Mucosa of gallbladder (tissue), 1 donor: ENCODE measurements at regions not wholly inside any gene's neighbourhood (a gene's known extent, or its start where the extent isn't known, plus 50 kb on each side); places are given as distances from the start of the nearest gene placed in this dataset.

Source experiments
- DNase-seq: peaks from one replicate; pipeline ENCODE4 v3.0.0-alpha.2; 2020; ENCODE audit warnings: low spot score
- donor health status: DM: no; HTN: no; CAD: no.

- no peak for DNase-seq
These were observed 408.3 kb downstream of the KLF5 start for GRCh38 chr13:73467125-73467524.

- DNase-seq: no peak
These were observed 407.8 kb downstream of the KLF5 start for GRCh38 chr13:73466561-73466960.

DNA sequence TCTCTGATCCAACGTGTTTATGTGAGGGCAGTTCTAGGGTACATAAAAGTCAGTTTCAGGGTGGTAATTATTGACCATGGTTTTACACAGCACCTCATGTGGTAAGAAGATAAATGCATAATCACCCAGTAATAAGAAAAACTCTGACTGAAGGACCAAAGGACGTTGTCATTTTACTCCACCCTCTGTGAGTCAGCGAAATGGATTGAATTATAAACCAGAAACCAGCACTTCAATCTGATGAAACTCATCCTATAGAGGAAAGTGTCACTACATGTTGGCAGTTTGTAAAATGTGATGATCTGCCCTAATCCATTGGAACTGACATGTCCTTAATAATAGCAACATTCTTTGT lies 406.8 kb downstream of the KLF5 start:
- no peak for DNase-seq

GRCh38 chr13:73464758-73465616 lies 406.2 kb downstream of the KLF5 start:
- no peak for DNase-seq

- no peak for DNase-seq
These were observed 403.4 kb downstream of the KLF5 start for GRCh38 chr13:73462241-73462640.

- no peak for DNase-seq
These were observed 392.6 kb downstream of the KLF5 start for GRCh38 chr13:73451221-73452029.

GRCh38 chr13:73450583-73450982 lies 391.8 kb downstream of the KLF5 start:
- no peak for DNase-seq

GRCh38 chr13:73449252-73449651 lies 390.4 kb downstream of the KLF5 start:
- DNase-seq: no peak

DNA sequence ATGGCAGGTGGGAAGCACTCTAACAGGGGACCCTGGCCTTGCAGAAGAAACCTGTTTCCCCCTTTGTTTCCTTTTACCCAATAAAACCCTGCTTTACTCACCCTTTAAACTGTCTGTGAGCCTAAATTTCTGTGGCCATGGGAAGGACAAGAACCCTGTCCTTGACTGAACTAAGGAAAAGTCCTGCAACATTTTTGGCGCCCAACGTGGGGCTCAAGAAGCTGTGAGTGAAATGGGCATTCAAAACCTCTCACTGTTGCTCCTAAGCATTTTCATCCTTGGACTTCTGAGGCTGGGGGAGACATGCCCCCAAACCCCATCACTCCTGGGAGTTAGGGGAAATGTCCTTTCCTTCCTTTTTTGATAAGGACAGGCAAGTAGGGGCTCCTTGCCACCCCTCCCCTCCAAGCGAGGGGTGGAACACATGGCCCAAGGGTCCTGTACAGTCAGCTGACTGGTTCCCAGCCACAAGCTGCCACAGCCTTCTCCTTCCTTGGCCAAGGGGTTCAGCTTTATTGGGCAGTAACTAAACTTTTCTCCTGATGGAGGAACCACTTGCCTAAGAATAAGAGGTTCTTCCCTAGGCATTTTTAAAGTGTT lies 381.6 kb downstream of the KLF5 start:
- DNase-seq: no peak

DNA sequence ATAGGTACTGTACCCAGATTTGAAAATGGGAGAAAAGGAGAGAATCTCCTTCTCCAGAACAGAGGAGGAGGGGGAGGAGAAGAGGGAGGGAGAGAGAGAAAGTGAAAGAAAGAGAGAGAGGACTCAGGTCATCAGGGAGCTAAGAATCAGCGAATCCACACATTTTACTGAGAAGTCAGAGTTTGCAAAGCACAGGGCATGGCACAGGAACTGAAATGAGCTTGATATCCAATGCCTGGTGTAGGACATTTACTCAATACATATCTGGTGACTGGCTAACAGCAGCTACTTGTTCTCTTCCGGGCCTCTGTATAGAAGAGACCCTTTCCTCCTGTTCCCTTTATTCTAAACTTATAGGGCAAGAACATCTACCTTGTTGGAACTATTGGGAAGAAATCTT lies 375.1 kb downstream of the KLF5 start:
- DNase-seq: no peak

GRCh38 chr13:73433458-73433857 lies 374.7 kb downstream of the KLF5 start:
- DNase-seq: no peak

DNA sequence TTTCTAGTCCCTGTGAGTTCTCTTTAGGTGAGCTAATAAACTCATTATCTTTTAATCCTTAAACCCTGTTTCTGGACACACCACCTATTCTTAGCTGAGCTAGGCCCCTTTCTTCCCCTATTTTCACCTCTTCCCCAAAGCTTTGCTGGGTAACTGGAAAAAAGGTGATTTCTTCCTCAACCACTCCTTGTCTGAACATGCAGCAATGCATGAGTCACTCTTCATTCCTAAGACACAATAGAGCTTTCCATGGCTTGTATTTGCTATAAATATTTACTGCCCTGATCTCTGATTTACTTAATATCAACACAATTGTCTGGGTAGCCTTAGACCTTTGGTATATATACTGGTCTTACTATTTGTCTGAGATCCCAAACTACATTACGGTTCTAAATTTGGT lies 370.9 kb downstream of the KLF5 start:
- DNase-seq: no peak

- DNase-seq: no peak
These were observed 369.9 kb downstream of the KLF5 start for GRCh38 chr13:73428706-73429105.

DNA sequence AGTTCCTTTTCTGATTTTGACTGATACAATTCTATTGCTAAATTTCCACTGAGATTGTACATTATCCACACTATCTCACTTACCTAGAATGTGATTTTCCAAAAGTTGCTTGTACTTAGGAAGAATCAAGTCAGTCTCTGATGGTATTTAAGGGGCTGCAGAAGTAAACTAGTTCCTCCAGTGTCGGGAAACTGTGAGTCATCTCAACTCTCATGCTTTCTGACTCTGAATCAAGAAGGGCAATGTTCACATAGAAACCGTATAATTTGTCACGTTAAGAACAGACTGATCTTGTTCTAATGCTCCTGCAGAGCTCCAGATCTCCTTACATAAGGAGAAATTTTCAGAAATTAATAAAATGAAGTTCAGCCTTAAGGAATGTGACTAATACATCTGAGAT lies 369.3 kb downstream of the KLF5 start:
- no peak for DNase-seq

GRCh38 chr13:73422973-73423372 lies 364.2 kb downstream of the KLF5 start:
- no peak for DNase-seq

GRCh38 chr13:73421310-73421912 lies 362.6 kb downstream of the KLF5 start:
- DNase-seq: peak; percentile 22

DNA sequence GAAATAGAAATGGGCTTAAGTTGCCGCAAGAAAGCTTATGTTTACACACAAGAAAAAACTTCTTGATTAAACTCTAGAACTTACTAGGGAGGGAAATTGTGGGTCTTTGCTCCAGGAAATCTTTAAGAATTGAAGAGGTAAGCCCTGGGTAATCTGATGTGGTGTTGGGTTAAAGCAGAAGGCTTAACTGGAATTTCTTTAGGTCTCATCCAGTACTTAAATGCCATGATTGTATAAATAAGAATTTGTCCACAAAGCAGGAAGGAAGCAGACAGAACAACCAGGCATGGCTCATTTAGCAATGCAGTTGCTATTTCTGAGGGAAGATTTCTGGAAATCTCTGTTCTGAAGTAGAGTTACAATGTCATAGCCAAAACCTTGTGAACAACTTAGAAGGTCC lies 360.4 kb downstream of the KLF5 start:
- no peak for DNase-seq

GRCh38 chr13:73417012-73417615 lies 358.3 kb downstream of the KLF5 start:
- no peak for DNase-seq

DNA sequence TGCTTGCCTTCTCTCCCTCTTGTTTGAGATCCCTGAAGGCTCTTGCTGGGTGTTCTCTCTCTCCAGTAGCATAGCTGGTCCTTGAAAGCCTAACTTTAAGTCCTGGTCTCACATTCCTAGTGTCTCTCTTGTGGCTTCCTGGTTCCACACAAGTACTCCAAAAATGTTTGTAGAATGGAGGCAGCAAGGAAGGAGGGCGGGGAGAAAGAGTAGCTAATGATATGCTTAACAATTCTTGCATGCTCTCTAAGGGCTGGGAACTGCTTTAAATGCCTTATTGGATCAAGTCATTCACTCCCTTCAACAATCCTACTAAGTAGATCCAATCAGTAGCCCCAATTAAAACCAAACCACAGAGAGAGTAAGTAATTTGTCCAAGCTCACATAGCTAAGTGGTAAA lies 357.3 kb downstream of the KLF5 start:
- no peak for DNase-seq

DNA sequence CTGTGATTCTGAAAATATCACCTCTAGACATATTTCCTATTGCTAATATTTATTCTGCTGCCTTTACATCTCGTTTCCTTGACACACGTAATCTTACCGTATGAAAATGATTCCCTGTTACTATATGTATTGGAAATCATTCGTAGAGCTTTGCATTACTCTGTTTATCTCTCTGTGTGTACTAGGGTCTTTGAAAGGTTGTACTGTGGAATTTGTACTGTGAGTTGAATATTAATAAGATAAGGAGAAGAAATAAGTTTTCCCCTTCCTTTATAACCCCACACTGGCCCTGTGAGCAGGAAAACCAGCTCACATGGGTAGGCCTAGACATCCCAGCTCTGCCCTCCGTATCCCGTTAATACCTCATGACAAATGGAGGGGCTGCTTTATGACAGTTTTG lies 354.9 kb downstream of the KLF5 start:
- DNase-seq: peak; percentile 18

DNA sequence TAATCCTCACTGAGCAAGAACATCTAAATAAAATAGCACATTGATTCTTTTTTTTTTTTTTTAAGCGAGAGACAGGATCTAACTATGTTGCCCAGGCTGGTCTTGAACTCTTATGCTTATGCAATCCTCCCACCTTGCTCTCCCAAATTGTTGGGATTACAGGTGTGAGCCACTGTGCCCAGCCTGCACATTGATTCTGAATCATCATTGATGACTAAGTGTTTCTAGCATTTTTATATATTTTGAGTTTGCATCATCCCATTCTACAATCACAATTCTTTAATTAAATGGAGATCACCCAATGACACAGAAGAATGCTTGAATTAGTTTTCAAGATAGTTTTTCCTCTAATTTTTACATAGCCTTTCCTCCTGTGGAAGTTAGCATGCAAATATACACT lies 354.1 kb downstream of the KLF5 start:
- DNase-seq: no peak
